ENCODE measurements at regions not wholly inside any gene's neighbourhood (a gene's known extent, or its start where the extent isn't known, plus 50 kb on each side); places are given as distances from the start of the nearest gene placed in this dataset.

- TF ChIP-seq POLR2A (IDR thresholded peaks at IDR 0.05; ENCODE audit: low read depth, low read length) (no peak), RCOR1 (IDR thresholded peaks at IDR 0.05; ENCODE audit: insufficient replicate concordance, low read length) (no peak), FOS (IDR thresholded peaks at IDR 0.05; ENCODE audit: low read depth, low read length) (no peak), NFE2L2 (IDR thresholded peaks at IDR 0.05; ENCODE audit: low read depth, low read length) (no peak), MXI1 (IDR thresholded peaks at IDR 0.05; ENCODE audit: borderline replicate concordance, low read depth, low read length) (no peak), CEBPB (IDR thresholded peaks at IDR 0.05; ENCODE audit: low read depth, low read length) (no peak), BHLHE40 (IDR thresholded peaks at IDR 0.05; ENCODE audit: low read depth, low read length) (no peak)
- TF ChIP-seq, protein P1, sequence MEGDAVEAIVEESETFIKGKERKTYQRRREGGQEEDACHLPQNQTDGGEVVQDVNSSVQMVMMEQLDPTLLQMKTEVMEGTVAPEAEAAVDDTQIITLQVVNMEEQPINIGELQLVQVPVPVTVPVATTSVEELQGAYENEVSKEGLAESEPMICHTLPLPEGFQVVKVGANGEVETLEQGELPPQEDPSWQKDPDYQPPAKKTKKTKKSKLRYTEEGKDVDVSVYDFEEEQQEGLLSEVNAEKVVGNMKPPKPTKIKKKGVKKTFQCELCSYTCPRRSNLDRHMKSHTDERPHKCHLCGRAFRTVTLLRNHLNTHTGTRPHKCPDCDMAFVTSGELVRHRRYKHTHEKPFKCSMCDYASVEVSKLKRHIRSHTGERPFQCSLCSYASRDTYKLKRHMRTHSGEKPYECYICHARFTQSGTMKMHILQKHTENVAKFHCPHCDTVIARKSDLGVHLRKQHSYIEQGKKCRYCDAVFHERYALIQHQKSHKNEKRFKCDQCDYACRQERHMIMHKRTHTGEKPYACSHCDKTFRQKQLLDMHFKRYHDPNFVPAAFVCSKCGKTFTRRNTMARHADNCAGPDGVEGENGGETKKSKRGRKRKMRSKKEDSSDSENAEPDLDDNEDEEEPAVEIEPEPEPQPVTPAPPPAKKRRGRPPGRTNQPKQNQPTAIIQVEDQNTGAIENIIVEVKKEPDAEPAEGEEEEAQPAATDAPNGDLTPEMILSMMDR (conservative IDR thresholded peaks at IDR 0.05; ENCODE audit: low read depth, low read length): no peak
- TF ChIP-seq, protein P2, sequence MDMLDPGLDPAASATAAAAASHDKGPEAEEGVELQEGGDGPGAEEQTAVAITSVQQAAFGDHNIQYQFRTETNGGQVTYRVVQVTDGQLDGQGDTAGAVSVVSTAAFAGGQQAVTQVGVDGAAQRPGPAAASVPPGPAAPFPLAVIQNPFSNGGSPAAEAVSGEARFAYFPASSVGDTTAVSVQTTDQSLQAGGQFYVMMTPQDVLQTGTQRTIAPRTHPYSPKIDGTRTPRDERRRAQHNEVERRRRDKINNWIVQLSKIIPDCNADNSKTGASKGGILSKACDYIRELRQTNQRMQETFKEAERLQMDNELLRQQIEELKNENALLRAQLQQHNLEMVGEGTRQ (IDR thresholded peaks at IDR 0.05; ENCODE audit: low read depth, low read length): no peak
Observed at GRCh38 chr3:165716592-165716991, 120.6 kb downstream of the BCHE start.

Data from IMR-90 (cell line).